ENCODE measurements at regions not wholly inside any gene's neighbourhood (a gene's known extent, or its start where the extent isn't known, plus 50 kb on each side); places are given as distances from the start of the nearest gene placed in this dataset.

GRCh38 chr13:91101381-91101780, 246.1 kb upstream of the MIR17HG start:
- dilution Hi-C loops (cut with HindIII; ENCODE audit: low sequenced_read_pairs, unreplicated experiment) = no loop called here
- WGBS, 2 experiments (ENCODE audit: extremely low coverage in 2 of 2, insufficient read length in 1 of 2) = no CpG with 5 or more reads among the region's 2 CpGs
- H3K9me3 ChIP-seq (ENCODE audit: control insufficient read depth, insufficient read depth, low read length) = no peaks in the 10 kb centered on the region; the same call in 1 of the 2 replicates
- ChIA-PET POLR2A (ENCODE audit: unreplicated experiment) (no interaction called here), CTCF (no interaction called here)
- no peak overlapping the region for H3K9ac ChIP-seq (ENCODE audit: low read depth, low read length)
- DNase-seq (no peak), ATAC-seq (ENCODE audit: low read depth) (no peak)
- H3K56ac ChIP-seq (ENCODE audit: extremely low read depth, insufficient read depth, low read length) = no peak overlapping the region
- no peak overlapping the region for H2BK5ac ChIP-seq (ENCODE audit: low read depth, low read length, poor library complexity, severe bottlenecking)
- TF ChIP-seq, protein P1, sequence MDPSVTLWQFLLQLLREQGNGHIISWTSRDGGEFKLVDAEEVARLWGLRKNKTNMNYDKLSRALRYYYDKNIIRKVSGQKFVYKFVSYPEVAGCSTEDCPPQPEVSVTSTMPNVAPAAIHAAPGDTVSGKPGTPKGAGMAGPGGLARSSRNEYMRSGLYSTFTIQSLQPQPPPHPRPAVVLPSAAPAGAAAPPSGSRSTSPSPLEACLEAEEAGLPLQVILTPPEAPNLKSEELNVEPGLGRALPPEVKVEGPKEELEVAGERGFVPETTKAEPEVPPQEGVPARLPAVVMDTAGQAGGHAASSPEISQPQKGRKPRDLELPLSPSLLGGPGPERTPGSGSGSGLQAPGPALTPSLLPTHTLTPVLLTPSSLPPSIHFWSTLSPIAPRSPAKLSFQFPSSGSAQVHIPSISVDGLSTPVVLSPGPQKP (IDR thresholded peaks at IDR 0.05; ENCODE audit: borderline replicate concordance, low read depth, low read length) = no peak
- TF ChIP-seq RAD21 (IDR thresholded peaks at IDR 0.05; ENCODE audit: low read length) (no peak), CHD1 (IDR thresholded peaks at IDR 0.05; ENCODE audit: low read depth, low read length) (no peak), MAZ (IDR thresholded peaks at IDR 0.05; ENCODE audit: borderline replicate concordance, low read depth, low read length) (no peak), RFX5 (IDR thresholded peaks at IDR 0.05; ENCODE audit: low read depth, low read length) (no peak), RCOR1 (IDR thresholded peaks at IDR 0.05; ENCODE audit: insufficient replicate concordance, low read length) (no peak)
- H3K23ac ChIP-seq (ENCODE audit: low read depth, low read length) = no peak overlapping the region
- no peaks in the 10 kb centered on the region for H3K4me1 ChIP-seq (ENCODE audit: control insufficient read depth, insufficient read depth, low read length)
- no peak overlapping the region for H3K14ac ChIP-seq (replicated peaks; ENCODE audit: low read depth, low read length)
- no peaks in the 10 kb centered on the region for H3K9me1 ChIP-seq (ENCODE audit: insufficient read depth, low read length)
- no peaks in the 10 kb centered on the region for H3K79me1 ChIP-seq (ENCODE audit: low read depth in 1 of 2, low read length in 2 of 2)
- H4K20me1 ChIP-seq (ENCODE audit: insufficient read depth, low read length) = no peaks in the 10 kb centered on the region
- no peak overlapping the region for H3K4me3 ChIP-seq (ENCODE audit: insufficient read depth, low read depth, low read length)
- no peak overlapping the region for H2AFZ ChIP-seq (replicated peaks; ENCODE audit: low read length, poor library complexity)
- H2AK9ac ChIP-seq (replicated peaks; ENCODE audit: low read depth, low read length, poor library complexity) = no peak overlapping the region
- H2AK5ac ChIP-seq (ENCODE audit: low read depth, low read length) = no peak overlapping the region
- no peak overlapping the region for H2BK120ac ChIP-seq (ENCODE audit: low read depth, low read length)
- no peak overlapping the region for H3K4me2 ChIP-seq (ENCODE audit: low read depth, low read length)
- H4K8ac ChIP-seq (ENCODE audit: low read depth in 2 of 2, low read length in 2 of 2) = no peak overlapping the region
- no peak overlapping the region for H3K18ac ChIP-seq (ENCODE audit: low read depth, low read length)
- no peak overlapping the region for H4K91ac ChIP-seq (ENCODE audit: insufficient read depth, low read depth, low read length)
- H3K36me3 ChIP-seq (ENCODE audit: control insufficient read depth, insufficient read depth, low read length) = no peaks in the 10 kb centered on the region
- no peak overlapping the region for H2BK20ac ChIP-seq (ENCODE audit: low read depth, low read length)
- intact Hi-C loops (cut with micrococcal nuclease) = no loop called here
- H3K27me3 ChIP-seq (ENCODE audit: control insufficient read depth, insufficient read depth, low read length) = no peaks in the 10 kb centered on the region
- H3K4ac ChIP-seq (ENCODE audit: low read depth, low read length) = no peak overlapping the region
- BruUV-seq (replicated peaks) = no TSS peak
- in situ Hi-C loops (cut with MboI; ENCODE audit: low sequenced_read_pairs) = no loop called here
- H2BK15ac ChIP-seq (ENCODE audit: low read depth, low read length) = no peak overlapping the region
- H3K27ac ChIP-seq (ENCODE audit: insufficient read depth, low read length) = no peak overlapping the region
- no peak overlapping the region for H4K5ac ChIP-seq (ENCODE audit: low read depth, low read length)

Data from IMR-90 (cell line).